Lower leg skin (tissue), 3 donors: ENCODE measurements at regions not wholly inside any gene's neighbourhood (a gene's known extent, or its start where the extent isn't known, plus 50 kb on each side); places are given as distances from the start of the nearest gene placed in this dataset.

Experiments used
- POLR2A ChIP-seq, 2 donors: fragments of 450-650 bp; IDR thresholded peaks; one replicate each; pipeline ENCODE4 v1.6.1; 2016 to 2017; ENCODE audit warnings: antibody characterized with exemption in 2 of 2, mild to moderate bottlenecking in 1 of 2, moderate library complexity in 1 of 2
- TF ChIP-seq, protein P1 (sequence below), 3 donors: fragments of 450-650 bp; IDR thresholded peaks; one replicate each; pipeline ENCODE4 v1.5.1; 2016; ENCODE audit warnings: antibody characterized with exemption in 3 of 3, mild to moderate bottlenecking in 3 of 3, moderate library complexity in 2 of 3

DNA sequence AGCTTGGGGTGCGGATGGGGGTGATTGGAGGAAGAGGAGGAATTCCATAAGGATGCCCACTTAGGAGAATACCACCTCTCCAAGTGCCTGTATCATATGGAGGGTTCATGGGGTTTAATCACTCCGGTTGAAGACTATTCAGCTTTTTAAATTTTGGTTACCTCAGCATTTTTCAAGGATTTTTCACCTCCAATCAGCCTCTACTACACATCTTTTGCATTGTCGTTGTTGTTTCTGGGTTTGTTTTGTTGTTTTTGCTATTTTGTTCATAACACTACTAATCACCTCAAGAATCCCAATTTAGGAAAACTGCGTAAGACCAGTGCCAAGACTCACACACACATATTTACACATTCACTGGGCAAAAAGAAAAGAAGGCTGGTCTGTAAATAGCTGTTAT lies 619.5 kb upstream of the CDH5 start:
- no peak for TF ChIP-seq POLR2A (IDR thresholded peaks at IDR 0.05)
- TF ChIP-seq, protein P1, sequence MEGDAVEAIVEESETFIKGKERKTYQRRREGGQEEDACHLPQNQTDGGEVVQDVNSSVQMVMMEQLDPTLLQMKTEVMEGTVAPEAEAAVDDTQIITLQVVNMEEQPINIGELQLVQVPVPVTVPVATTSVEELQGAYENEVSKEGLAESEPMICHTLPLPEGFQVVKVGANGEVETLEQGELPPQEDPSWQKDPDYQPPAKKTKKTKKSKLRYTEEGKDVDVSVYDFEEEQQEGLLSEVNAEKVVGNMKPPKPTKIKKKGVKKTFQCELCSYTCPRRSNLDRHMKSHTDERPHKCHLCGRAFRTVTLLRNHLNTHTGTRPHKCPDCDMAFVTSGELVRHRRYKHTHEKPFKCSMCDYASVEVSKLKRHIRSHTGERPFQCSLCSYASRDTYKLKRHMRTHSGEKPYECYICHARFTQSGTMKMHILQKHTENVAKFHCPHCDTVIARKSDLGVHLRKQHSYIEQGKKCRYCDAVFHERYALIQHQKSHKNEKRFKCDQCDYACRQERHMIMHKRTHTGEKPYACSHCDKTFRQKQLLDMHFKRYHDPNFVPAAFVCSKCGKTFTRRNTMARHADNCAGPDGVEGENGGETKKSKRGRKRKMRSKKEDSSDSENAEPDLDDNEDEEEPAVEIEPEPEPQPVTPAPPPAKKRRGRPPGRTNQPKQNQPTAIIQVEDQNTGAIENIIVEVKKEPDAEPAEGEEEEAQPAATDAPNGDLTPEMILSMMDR (IDR thresholded peaks at IDR 0.05): no peak
